Skeletal muscle tissue (tissue), 3 donors: ENCODE measurements at regions not wholly inside any gene's neighbourhood (a gene's known extent, or its start where the extent isn't known, plus 50 kb on each side); places are given as distances from the start of the nearest gene placed in this dataset.
"Not testable (repeated sequence)": the region's sequence is repeated elsewhere in the genome, so short reads cannot be mapped to it uniquely, and the experiment has no call there.

Source experiments
- H3K27ac ChIP-seq: one replicate; pipeline ENCODE4 v1.7.0; 2013; ENCODE audit warnings: mild to moderate bottlenecking, low read depth, low read length, inconsistent platforms
- H3K27me3 ChIP-seq, 3 donors: one replicate each; pipeline ENCODE4 v1.7.0; 2013; ENCODE audit warnings: low read length in 3 of 3; ENCODE audit not compliant: control insufficient read depth in 3 of 3, insufficient read depth in 3 of 3
- H3K36me3 ChIP-seq, 3 donors: one replicate each; pipeline ENCODE4 v1.7.0; 2013; ENCODE audit warnings: low read length in 3 of 3; ENCODE audit not compliant: control insufficient read depth in 3 of 3, insufficient read depth in 3 of 3
- H3K4me1 ChIP-seq, 3 donors: one replicate each; pipeline ENCODE4 v1.7.0; 2013; ENCODE audit warnings: low read length in 3 of 3, mild to moderate bottlenecking in 3 of 3; ENCODE audit not compliant: control insufficient read depth in 3 of 3, insufficient read depth in 3 of 3
- H3K4me3 ChIP-seq, 3 donors: one replicate each; pipeline ENCODE4 v1.7.0; 2013; ENCODE audit warnings: low read length in 3 of 3
- H3K9ac ChIP-seq, 3 donors: one replicate each; pipeline ENCODE4 v1.7.0; 2013; ENCODE audit warnings: low read length in 3 of 3, mild to moderate bottlenecking in 3 of 3, moderate library complexity in 2 of 3, low read depth in 1 of 3
- H3K9me3 ChIP-seq, 3 donors: one replicate each; pipeline ENCODE4 v1.7.0; 2013; ENCODE audit warnings: low read length in 3 of 3; ENCODE audit not compliant: control insufficient read depth in 3 of 3
- donor health status: Osteomylitis.

- Histone ChIP-seq H3K27ac (no peak overlapping the region), H3K36me3 (no peaks in the 10 kb centered on the region), H3K9me3 (no peaks in the 10 kb centered on the region), H3K4me1 (no peaks in the 10 kb centered on the region), H3K27me3 (no peaks in the 10 kb centered on the region), H3K9ac (no peak overlapping the region), H3K4me3 (no peak overlapping the region)
Measured at GRCh38 chr1:185463433-185463832, 146.4 kb upstream of the IVNS1ABP start.

- H3K36me3 ChIP-seq: no peaks in the 10 kb centered on the region
- no peak overlapping the region for H3K9ac ChIP-seq
- H3K9me3 ChIP-seq: no peaks in the 10 kb centered on the region
- no peak overlapping the region for H3K4me3 ChIP-seq
- no peaks in the 10 kb centered on the region for H3K27me3 ChIP-seq
- H3K27ac ChIP-seq: no peak overlapping the region
- H3K4me1 ChIP-seq: no peaks in the 10 kb centered on the region
Measured at GRCh38 chr1:185463011-185463410, 146.0 kb upstream of the IVNS1ABP start.

GRCh38 chr1:185460723-185461122 lies 143.7 kb upstream of the IVNS1ABP start:
- H3K9ac ChIP-seq, H3K4me1 ChIP-seq, H3K36me3 ChIP-seq, H3K27me3 ChIP-seq, H3K9me3 ChIP-seq, H3K27ac ChIP-seq, H3K4me3 ChIP-seq: not testable (repeated sequence)

GRCh38 chr1:185459141-185459540 lies 142.1 kb upstream of the IVNS1ABP start:
- Histone ChIP-seq H3K4me3 (no peak overlapping the region), H3K27me3 (no peaks in the 10 kb centered on the region), H3K36me3 (no peaks in the 10 kb centered on the region), H3K27ac (no peak overlapping the region), H3K4me1 (no peaks in the 10 kb centered on the region), H3K9me3 (no peaks in the 10 kb centered on the region), H3K9ac (no peak overlapping the region)

- no peak overlapping the region for H3K27ac ChIP-seq
- no peaks in the 10 kb centered on the region for H3K4me1 ChIP-seq
- no peak overlapping the region for H3K4me3 ChIP-seq
- no peak overlapping the region for H3K9ac ChIP-seq
- H3K27me3 ChIP-seq: no peaks in the 10 kb centered on the region
- H3K9me3 ChIP-seq: no peaks in the 10 kb centered on the region
- H3K36me3 ChIP-seq: no peaks in the 10 kb centered on the region
Measured at GRCh38 chr1:185458670-185459069, 141.6 kb upstream of the IVNS1ABP start.

- H3K27me3 ChIP-seq: no peaks in the 10 kb centered on the region
- H3K27ac ChIP-seq: no peak overlapping the region
- no peaks in the 10 kb centered on the region for H3K36me3 ChIP-seq
- no peaks in the 10 kb centered on the region for H3K4me1 ChIP-seq
- no peak overlapping the region for H3K4me3 ChIP-seq
- H3K9me3 ChIP-seq: no peaks in the 10 kb centered on the region
- no peak overlapping the region for H3K9ac ChIP-seq
Measured at GRCh38 chr1:185453496-185454192, 136.6 kb upstream of the IVNS1ABP start.

- H3K27ac ChIP-seq: no peak overlapping the region
- no peak overlapping the region for H3K9ac ChIP-seq
- H3K9me3 ChIP-seq: no peaks in the 10 kb centered on the region
- no peak overlapping the region for H3K4me3 ChIP-seq
- H3K27me3 ChIP-seq: no peaks in the 10 kb centered on the region
- no peaks in the 10 kb centered on the region for H3K36me3 ChIP-seq
- no peaks in the 10 kb centered on the region for H3K4me1 ChIP-seq
Measured at GRCh38 chr1:185450917-185451316, 133.9 kb upstream of the IVNS1ABP start.

GRCh38 chr1:185450060-185450788 lies 133.2 kb upstream of the IVNS1ABP start:
- no peak overlapping the region for H3K9ac ChIP-seq
- no peaks in the 10 kb centered on the region for H3K9me3 ChIP-seq
- no peaks in the 10 kb centered on the region for H3K27me3 ChIP-seq
- H3K36me3 ChIP-seq: no peaks in the 10 kb centered on the region
- no peak overlapping the region for H3K27ac ChIP-seq
- no peaks in the 10 kb centered on the region for H3K4me1 ChIP-seq
- no peak overlapping the region for H3K4me3 ChIP-seq

GRCh38 chr1:185449378-185450059 lies 132.5 kb upstream of the IVNS1ABP start:
- no peaks in the 10 kb centered on the region for H3K9me3 ChIP-seq
- H3K4me3 ChIP-seq: no peak overlapping the region
- no peaks in the 10 kb centered on the region for H3K36me3 ChIP-seq
- H3K27ac ChIP-seq: no peak overlapping the region
- no peaks in the 10 kb centered on the region for H3K4me1 ChIP-seq
- no peak overlapping the region for H3K9ac ChIP-seq
- no peaks in the 10 kb centered on the region for H3K27me3 ChIP-seq

- Histone ChIP-seq H3K4me3 (no peak overlapping the region), H3K9ac (no peak overlapping the region), H3K4me1 (no peaks in the 10 kb centered on the region), H3K27ac (no peak overlapping the region), H3K36me3 (no peaks in the 10 kb centered on the region), H3K9me3 (no peaks in the 10 kb centered on the region), H3K27me3 (no peaks in the 10 kb centered on the region)
Measured at GRCh38 chr1:185448591-185449186, 131.6 kb upstream of the IVNS1ABP start.
